ENCODE measurements at regions not wholly inside any gene's neighbourhood (a gene's known extent, or its start where the extent isn't known, plus 50 kb on each side); places are given as distances from the start of the nearest gene placed in this dataset.

GRCh38 chr2:193336781-193337180, 1142.0 kb upstream of the TMEFF2 start:
- DNase-seq = no peak

GRCh38 chr2:193334401-193334800, 1139.7 kb upstream of the TMEFF2 start:
- no peak for DNase-seq

- DNase-seq = no peak
These were observed 1138.8 kb upstream of the TMEFF2 start for GRCh38 chr2:193333539-193333938.

- no peak for DNase-seq
These were observed 1138.2 kb upstream of the TMEFF2 start for GRCh38 chr2:193332941-193333340.

- DNase-seq = no peak
These were observed 1136.9 kb upstream of the TMEFF2 start for GRCh38 chr2:193331676-193332075.

GRCh38 chr2:193326296-193326695, 1131.6 kb upstream of the TMEFF2 start:
- DNase-seq = no peak

- no peak for DNase-seq
These were observed 1120.8 kb upstream of the TMEFF2 start for GRCh38 chr2:193315428-193316091.

GRCh38 chr2:193303464-193303863, 1108.7 kb upstream of the TMEFF2 start:
- no peak for DNase-seq

GRCh38 chr2:193294371-193294770, 1099.6 kb upstream of the TMEFF2 start:
- DNase-seq = no peak

- no peak for DNase-seq
These were observed 1084.6 kb upstream of the TMEFF2 start for GRCh38 chr2:193279361-193279760.

GRCh38 chr2:193276988-193277387, 1082.3 kb upstream of the TMEFF2 start:
- no peak for DNase-seq

GRCh38 chr2:193276560-193276959, 1081.8 kb upstream of the TMEFF2 start:
- no peak for DNase-seq

GRCh38 chr2:193276069-193276468, 1081.3 kb upstream of the TMEFF2 start:
- no peak for DNase-seq

- DNase-seq = no peak
These were observed 1077.3 kb upstream of the TMEFF2 start for GRCh38 chr2:193272011-193272410.

GRCh38 chr2:193270816-193271215, 1076.1 kb upstream of the TMEFF2 start:
- DNase-seq = no peak

- no peak for DNase-seq
These were observed 1072.8 kb upstream of the TMEFF2 start for GRCh38 chr2:193267496-193268002.

GRCh38 chr2:193253014-193253530, 1058.3 kb upstream of the TMEFF2 start:
- DNase-seq = no peak

GRCh38 chr2:193251909-193252308, 1057.2 kb upstream of the TMEFF2 start:
- no peak for DNase-seq

GRCh38 chr2:193250389-193250788, 1055.7 kb upstream of the TMEFF2 start:
- no peak for DNase-seq

- DNase-seq = no peak
These were observed 1046.0 kb upstream of the TMEFF2 start for GRCh38 chr2:193240752-193241151.

- DNase-seq = no peak
These were observed 1036.9 kb upstream of the TMEFF2 start for GRCh38 chr2:193231634-193232033.

GRCh38 chr2:193228276-193228675, 1033.5 kb upstream of the TMEFF2 start:
- no peak for DNase-seq

GRCh38 chr2:193222454-193222853, 1027.7 kb upstream of the TMEFF2 start:
- no peak for DNase-seq

GRCh38 chr2:193219413-193219812, 1024.7 kb upstream of the TMEFF2 start:
- no peak for DNase-seq

GRCh38 chr2:193201583-193201982, 1006.9 kb upstream of the TMEFF2 start:
- DNase-seq = no peak

All from DMS 273 treated with DMSO at 0.1 percent for 48 hours (cell line).